DMS153 treated with DMSO at 0.1 percent for 48 hours (cell line): ENCODE measurements at regions not wholly inside any gene's neighbourhood (a gene's known extent, or its start where the extent isn't known, plus 50 kb on each side); places are given as distances from the start of the nearest gene placed in this dataset.
"Not testable (repeated sequence)": the region's sequence is repeated elsewhere in the genome, so short reads cannot be mapped to it uniquely, and the experiment has no call there.

ENCODE experiments used
- DNase-seq: peaks from one replicate; lab custom pipeline; 2025; ENCODE audit not compliant: unreplicated experiment; lab: John Stamatoyannopoulos, UW

DNA sequence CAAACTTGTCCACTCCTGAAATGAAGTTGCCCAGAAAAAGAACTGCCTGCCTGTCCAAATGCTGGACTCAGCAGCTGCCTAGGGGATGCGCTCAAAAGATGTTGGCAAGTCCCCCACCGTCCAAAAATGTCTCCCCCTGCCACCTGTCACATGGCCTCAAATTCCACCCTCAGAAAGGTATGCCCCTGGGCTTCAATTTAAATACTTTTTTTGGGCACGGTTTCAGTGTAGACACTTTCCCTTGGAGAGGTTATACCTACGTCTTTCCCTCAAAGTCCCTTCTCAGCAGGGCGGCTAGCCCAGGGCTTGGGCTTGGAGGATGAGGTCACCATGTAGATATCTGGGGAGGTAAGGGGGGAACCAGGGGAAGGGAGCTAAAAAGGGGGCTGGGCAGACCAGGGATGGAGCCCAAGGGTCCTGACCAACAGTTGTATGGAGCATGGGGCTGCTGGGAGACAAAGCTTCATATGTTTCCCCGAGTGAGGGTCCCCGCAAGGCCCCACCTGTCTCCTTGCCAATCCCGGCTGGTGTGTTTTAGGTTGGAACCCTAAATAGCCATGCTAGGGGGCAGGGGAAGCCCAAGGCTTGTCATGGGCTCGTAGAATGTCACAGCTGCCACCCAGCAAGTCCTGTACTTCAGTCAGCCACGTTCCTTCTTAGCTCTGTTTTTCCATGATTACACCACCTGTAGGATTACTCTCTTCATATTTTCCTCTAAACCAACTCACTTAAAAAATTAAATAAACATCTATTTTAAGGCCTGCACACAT lies 131.2 kb upstream of the TBX3 start:
- no peak for DNase-seq

DNA sequence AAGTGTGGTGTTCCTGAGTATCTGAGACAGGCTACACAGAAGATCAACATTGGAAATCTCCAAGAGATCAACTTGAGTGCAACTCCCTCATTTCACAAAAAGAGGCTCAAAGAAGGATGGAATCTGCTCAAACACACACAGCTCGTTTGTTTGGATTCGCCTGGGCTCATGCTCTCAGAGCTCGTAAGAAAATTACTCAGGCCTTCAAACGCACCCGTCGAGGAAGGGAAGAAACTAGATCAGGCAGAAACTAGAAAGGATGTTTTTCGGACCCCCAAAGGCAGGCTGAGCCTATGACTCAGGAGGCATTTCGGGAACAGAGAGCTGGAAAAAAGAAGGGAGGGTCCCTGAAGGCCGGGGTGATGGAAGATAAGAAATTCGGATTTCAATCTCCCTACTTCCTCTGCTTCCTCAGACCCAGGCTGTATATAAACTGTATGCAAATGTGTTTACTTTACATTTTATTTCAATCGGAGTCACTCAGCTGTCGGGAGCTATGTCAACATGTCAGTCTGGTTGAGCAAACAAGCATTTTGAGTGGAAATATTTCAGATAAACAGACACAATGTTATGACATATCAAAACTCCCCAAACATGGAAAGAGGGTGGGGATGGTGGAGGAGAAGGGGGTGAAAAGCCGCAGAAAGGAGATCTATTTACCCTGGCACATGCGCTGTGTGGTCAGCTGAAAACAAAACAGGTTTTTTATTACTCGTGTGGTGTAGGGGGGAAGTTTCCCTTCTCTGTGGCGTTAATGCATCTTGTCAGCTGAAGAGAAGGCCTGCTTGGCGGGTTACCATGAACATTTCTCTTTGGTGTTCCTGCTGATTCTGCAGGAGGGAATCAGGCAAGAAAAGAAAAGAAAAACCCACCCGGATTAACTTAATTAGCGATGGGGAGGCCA lies 129.1 kb upstream of the TBX3 start:
- DNase-seq = peak; percentile 44

DNA sequence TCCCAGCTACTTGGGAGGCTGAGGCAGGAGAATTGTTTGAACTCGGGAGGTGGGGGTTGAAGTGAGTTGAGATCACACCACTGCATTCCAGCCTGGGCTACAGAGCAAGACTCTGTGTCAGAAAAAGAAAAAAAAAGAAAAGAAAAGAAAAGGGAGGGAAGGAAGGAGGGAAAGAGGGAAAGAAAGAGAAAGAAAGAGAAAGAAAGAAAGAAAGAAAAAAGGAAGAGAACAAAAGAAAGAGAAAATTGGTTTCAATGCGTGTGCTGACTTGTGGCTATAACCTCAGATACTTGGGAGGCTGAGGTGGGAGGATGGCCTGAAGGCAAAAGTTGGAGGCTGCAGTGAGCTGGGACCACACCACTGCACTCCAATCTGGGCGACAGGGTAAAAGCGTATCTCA lies 128.4 kb upstream of the TBX3 start:
- no peak for DNase-seq

DNA sequence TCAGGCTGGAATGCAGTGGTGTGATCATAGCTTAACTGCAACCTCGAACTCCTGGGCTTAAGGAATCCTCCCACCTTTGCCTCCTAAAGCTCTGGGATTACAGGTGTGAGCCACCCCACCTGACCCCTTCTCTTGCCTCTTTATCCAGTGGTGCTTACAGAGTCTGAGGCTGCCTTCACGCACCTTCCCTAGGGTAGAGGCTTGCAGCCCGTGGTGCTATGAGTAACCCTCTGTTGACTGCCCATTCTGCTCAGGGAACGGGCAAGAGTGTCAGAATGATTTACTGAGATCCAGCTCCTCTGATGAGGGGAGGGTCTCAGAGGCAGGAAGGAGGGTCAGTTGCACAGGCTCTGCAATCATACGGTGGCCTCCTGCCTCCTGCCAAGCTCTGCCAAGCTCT lies 125.1 kb upstream of the TBX3 start:
- no peak for DNase-seq

DNA sequence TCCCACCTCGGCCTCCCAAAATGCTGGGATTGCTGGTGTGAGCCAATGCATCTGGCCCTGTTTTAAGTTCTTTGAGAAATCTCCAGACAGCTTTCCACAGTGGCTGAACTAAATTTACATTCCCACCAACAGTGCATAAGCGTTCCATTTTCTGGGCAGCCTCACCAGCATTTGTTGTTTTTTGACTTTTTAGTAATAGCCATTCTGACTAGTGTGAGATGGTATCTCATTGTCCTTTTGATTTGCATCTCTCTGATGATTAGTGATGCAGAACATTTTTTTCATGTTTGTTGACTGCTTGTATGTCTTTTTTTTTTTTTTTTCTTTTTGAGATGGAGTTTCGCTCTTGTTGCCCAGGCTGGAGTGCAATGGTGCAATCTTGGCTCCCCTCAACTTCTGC lies 117.4 kb upstream of the TBX3 start:
- not testable (repeated sequence) for DNase-seq

DNA sequence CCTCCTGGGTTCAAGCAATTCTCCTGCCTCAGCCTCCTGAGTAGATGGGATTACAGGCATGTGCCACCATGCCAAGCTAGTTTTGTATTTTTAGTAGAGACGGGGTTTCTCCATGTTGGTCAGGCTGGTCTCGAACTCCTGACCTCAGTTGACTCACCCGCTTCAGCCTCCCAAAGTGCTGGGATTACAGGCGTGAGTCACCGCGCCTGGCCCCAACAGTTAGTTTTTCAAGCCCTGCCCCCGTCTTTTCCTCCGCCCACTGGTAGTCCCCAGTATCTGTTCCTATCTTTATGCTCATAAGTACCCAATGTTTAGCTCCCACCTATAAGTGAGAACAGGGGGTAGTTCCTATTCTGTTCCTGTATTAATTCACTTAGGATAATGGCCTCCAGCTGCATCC lies 116.6 kb upstream of the TBX3 start:
- DNase-seq = not testable (repeated sequence)

DNA sequence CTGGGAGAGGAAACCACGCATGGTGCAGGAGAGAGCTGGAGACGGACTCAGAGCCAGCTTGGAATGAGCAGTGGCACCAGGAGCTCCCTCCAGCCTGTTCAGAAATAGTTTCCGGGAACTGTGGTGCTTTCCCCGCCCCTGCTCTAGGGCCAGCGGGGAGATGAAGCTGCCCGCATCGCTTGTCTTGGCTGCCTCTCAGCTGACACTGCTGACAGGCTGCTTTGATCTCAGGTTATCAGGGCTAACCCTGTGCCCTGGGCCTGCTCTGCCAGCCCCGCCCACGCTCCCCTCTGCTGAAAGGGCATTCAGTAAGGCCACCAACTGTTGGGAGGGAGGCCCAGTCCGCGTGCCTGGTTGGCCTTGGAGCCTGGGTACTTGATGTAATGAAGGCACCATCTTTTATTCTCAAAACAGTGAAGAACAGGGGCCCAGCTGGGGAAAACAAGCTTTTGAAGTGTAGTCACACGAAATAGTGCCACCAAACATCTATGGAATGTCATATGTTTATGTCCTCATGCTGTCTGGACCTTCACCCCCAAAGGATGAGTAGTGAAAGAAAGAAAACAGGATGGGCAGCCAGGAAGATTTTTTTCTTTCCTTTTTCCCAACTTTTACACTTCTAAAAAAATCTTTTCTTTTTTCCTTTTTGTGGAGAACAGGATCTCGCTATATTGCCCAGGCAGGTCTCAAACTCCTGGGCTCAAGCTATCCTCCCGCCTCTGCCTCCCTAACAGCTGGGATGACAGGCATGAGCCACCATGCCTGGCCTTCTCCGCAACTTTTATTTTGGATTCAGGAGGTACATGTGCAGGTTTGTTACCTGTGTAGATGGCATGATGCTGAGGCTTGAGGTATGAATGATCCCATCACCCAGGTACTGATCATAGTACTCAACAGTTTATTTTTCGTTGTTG lies 115.9 kb upstream of the TBX3 start:
- peak; percentile 32 for DNase-seq

DNA sequence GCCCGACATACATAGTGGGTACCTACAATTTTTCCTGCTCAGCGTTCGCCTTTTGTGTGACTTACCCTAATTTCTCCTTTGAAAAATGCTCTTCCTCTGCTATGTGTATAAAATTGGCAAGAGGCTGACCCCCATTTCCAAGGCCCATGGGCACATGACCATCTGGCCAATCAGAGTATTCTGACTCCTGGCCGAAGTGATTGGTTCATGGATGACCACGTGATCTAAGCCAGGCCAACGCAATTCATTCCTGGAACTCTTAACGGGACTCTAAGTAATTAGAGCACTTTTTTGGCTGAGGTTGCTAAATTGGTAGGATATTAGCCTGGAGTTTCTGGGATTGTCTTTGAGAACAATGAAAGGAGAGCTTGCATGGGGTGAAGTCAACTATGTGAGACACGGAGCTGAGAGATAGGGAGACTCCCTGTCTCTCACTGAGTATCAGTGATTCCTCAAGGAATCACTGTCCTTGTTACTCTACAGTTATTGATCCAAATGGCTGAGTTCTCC lies 110.1 kb upstream of the TBX3 start:
- DNase-seq = no peak

DNA sequence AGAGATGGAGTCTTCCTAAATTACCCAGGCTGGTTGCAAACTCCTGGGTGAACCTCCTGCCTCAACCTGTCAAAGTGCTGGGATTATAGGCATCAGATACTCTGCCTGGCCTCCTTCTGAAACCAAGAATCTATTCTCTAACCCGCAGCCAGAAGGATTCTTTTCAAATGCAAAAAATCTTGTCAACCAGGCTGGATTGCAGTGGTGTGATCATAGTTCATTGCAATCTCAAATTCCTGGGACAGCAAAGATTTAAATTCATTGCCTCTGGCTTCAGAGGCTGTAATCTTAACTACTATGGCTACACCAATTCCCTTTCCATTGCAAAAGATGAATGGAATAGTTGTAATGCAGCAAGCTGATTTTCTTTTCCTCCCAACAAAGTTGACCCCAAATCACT lies 106.3 kb upstream of the TBX3 start:
- DNase-seq = no peak

DNA sequence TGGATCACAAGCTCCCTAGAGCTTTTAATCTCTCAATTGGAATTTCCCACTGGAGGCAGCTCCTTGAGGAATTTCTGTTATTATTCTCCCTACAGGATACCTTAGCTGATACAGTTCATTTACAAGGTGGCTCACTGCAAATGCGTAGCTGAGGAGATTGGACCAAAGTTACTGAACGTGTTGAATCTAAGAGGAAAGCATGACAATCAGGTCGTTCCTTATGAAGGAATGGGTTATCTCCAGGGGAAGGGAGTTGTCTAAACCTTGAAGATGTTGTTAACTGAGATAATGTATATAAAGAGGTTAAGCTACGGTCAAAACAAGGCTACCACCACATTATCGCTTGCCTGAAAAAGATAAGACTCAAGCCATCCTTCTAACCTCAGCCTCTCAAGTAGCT lies 105.8 kb upstream of the TBX3 start:
- DNase-seq = no peak

DNA sequence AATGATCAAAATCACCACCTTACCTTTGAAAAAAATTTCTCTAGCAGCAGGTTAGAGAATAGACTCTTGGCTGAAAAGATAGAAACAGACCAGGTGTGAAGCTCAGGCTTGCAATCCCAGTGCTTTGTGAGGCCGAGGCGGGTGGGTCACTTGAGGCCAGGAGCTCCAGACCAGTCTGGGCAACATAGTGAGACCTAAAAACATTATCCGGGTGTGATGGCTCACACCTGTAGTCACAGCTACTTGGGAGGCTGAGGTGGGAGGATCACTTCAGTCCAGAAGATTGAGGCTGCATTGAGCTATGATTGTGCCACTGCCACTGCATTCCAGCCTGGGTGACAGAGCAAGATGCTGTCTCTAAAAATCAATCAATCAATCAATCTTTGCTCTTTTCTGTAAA lies 105.3 kb upstream of the TBX3 start:
- no peak for DNase-seq

DNA sequence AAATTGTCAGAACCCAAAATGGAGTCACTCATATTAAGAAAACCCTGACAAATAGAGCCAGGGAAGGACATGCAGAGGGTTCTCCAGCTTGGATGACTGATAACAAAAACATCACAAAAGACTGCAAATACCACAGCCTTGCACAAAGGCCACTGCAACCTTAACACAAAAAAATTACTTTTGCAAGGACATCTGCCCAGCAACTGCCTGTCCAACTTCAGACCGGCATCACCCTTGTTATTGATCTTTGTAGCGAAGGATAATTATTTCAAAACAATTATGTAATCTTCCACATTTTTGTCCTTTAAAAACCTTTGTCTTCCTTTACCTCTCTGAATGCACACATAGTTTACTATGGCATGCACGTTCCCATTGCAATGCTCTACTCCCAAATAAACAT lies 100.6 kb upstream of the TBX3 start:
- DNase-seq = no peak

DNA sequence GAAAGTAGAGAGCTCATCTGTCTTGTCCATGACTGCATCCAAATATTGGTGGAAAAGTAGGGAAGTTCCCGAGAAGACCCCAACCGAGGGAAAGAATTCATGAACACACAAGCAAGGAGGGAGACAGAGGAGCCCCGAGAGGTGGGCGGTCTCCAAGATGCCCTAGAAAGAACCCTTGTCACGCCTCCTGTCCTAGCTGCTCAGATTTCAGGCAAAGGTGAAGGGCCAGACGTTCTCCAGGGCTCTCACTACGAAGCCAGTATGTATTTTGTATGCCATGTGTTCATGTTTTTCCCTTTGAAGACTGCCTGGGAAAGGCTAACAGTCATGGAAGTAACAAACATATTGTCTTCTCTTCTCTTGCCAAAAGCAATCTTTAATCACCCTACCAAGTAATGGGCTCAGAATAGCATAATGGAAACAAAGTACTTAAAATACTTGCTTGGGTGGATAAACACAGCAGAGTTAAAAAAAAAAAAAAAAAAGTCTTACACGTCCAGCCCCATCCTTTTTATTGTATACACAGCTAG lies 99.2 kb upstream of the TBX3 start:
- DNase-seq = no peak

DNA sequence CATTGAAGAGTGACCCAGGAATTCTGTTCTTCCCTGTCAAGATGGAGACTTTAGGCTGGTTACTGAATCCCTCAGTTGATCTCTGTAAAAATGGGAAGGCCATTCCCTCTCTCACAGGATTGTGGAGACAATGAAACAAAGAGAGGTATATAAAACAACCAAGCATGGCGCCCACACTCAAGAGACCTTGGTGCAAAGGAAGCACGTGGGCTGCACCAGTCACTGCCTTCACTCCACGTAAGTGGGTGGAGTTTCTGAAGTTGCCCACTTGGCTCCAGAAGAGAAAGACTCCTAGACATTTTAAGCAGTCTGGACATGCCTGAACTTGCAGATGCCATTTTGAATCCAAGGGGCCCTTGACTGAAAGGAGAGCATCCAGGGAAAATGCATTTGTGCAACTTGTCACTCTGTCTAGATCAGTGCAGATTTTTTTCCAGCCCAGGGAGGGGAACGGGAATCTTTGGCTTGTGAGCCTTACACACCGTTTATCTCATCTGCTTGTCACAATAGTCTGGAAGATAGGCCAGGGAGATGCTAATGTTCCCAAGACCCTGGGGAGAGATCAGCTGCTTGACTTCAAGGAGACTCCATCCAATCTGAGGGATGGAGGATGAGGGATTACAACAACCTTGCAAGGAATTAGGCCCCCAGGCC lies 96.9 kb upstream of the TBX3 start:
- DNase-seq = no peak

DNA sequence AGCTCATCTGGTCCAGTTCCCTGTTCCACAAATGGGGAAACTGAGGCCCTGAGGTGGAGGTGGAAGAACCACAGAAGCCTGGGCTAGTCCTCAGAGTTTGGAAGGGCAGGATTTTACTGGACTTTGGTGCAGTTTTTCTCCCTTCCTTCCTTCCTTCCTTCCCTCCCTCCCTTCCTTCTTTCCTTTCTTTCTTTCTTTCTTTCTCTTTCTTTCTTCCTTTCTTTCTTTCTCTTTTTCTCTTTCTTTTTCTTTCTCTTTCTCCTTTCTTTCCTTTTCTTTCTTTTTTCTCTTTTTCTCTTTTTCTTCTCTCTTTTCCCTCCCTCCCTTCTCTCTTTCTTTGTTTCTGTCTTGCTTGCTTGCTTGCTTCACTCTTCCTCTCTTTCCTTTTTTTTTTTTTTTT lies 95.7 kb upstream of the TBX3 start:
- DNase-seq = no peak

DNA sequence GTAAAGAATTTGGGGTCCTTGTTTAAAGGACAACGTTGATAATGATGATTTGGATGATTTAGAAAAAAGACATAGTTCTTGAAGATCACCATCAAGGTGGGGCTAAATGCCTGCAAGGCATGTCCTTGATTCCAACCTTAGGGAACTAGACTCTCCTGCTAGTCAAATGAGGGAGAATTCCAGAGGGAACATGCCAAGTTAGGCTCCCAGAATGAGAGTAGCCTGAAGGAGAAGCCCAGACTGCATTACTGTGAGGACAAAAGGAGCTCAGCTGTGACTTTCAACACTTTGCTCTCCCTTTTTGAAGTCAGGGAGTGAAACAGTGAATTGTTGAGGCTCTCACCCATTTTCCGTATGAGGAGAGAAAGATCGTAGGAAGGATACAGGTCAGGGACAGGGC lies 95.2 kb upstream of the TBX3 start:
- DNase-seq = no peak

DNA sequence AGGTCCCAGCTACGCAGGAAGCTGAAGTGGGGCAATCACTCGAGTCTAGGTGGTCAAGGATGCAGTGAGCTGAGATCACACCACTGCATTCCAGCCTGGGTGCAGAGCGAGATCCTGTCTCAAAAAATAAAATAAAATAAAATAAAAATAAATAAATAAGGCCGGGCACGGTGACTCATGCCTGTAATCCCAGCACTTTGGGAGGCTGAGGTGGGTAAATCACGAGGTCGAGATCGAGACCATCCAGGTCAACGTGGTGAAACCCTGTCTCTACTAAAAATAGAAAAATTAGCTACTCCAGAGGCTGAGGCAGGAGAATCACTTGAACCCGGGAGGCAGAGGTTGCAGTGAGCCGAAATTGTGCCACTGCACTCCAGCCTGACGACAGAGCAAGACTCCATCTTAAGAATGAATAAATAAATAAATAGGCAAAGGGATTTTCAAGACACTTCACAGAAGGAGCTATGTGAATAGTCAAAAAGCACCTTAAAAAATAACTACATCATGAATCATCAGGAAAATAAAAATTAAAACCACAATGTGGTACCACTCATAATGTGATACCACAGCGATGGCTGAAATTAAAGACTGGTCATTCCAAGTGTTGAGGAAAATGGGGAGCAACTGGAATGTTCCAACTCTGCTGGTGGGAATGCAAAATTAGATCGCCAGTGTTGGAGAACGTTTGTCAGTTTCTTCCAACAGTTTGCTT lies 92.9 kb upstream of the TBX3 start:
- DNase-seq = no peak

DNA sequence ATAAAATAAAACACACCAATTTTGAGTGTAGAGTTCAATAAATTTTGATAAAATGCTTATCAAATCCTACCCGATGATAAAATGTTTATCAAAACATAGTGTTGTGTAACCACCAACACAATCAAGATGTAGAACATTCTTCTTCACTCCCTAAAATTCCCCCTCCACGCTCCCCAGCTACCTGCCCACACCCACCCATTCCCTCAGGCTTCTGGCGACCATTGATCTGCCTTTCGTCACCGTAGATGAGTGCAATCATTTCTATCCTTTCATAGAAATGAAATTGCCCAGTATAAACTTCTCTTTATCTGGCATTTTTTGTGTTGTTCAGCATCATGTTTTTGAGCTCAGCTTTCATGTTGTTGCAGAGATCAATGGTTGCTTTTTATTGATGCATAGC lies 90.7 kb upstream of the TBX3 start:
- no peak for DNase-seq

DNA sequence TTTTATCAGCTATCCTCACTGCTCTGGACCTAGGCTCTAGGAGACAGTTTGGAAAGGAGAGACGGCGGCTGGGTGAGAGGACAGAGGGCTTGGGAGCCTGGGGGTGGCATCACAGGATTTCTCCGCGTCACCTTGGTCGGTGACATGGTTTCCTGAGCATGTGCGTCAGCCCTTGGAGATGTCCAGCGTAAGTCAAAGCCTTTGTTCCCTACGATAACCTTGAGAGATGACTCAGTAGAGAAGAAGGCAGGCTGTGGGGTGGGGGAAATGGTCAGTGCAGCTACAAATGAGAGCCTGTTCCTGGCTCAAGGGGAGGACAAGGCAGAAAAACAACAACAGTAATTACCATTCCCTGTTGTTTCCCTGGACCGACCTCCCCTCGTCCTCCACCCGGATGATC lies 90.2 kb upstream of the TBX3 start:
- DNase-seq = no peak

DNA sequence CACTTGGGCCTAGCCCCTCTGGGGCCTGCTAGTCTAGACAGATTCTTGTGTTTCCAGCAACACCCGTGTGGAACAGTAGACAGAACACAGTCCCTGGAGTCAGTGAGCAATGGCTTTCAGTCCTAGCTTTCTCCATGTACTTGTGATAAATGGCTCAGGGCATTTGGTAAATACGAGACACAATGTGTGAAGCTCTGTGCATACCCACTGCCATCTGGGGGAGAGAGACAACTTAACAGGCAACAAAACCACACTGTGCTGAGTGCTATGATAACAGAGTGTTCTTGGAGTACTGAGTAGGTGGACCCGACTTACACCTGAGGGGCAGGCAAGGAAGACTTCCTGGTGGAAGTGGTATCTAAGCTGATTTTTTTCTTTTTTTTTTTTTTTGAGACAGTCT lies 86.3 kb upstream of the TBX3 start:
- DNase-seq = no peak
